CD4-positive, alpha-beta memory T cell (primary cell): ENCODE measurements at regions not wholly inside any gene's neighbourhood (a gene's known extent, or its start where the extent isn't known, plus 50 kb on each side); places are given as distances from the start of the nearest gene placed in this dataset.

Experiments used
- CTCF ChIA-PET: fragments of 350-600 bp; sonication (Branson Sonifier 250); formaldehyde crosslinking; loops from one replicate; lab custom pipeline; 2021; ENCODE audit warnings: inconsistent platforms; ENCODE audit not compliant: partially characterized antibody; lab: Charles Lee
- POLR2A ChIA-PET: fragments of 350-600 bp; sonication (Branson Sonifier 250); formaldehyde crosslinking; loops from one replicate; lab custom pipeline; 2021; ENCODE audit not compliant: partially characterized antibody; lab: Charles Lee
- DNase-seq, 5 donors: peaks; one replicate each; pipeline versions ENCODE4 v3.0.0 to v3.0.0-alpha.2; 2020 to 2022; ENCODE audit warnings: mixed read lengths in 1 of 5
- H3K27ac ChIP-seq: one replicate; pipeline ENCODE4 v1.7.0; 2013; ENCODE audit warnings: low read depth, low read length
- H3K27me3 ChIP-seq: 2 replicates; pipeline ENCODE4 v1.7.0; 2013; ENCODE audit warnings: mild to moderate bottlenecking, low read length, moderate library complexity; ENCODE audit not compliant: insufficient read depth
- H3K36me3 ChIP-seq: 2 replicates; pipeline ENCODE4 v1.7.0; 2013; ENCODE audit warnings: mild to moderate bottlenecking, low read length, moderate library complexity; ENCODE audit not compliant: insufficient read depth
- H3K4me1 ChIP-seq: 2 replicates; pipeline ENCODE4 v1.7.0; 2013; ENCODE audit warnings: mild to moderate bottlenecking, low read length, moderate library complexity; ENCODE audit not compliant: insufficient read depth
- H3K4me3 ChIP-seq, 2 donors: one replicate each; pipeline ENCODE4 v1.7.0; 2013; ENCODE audit warnings: low read length in 2 of 2, mild to moderate bottlenecking in 1 of 2
- H3K9me3 ChIP-seq, 2 donors: one replicate each; pipeline ENCODE4 v1.7.0; 2013; ENCODE audit warnings: low read length in 2 of 2, control low read depth in 1 of 2; ENCODE audit not compliant: control insufficient read depth in 1 of 2
- H3K27ac Mint-ChIP-seq, 7 donors: one replicate each; pipeline ENCODE4 v1.8.0; 2020 to 2021; ENCODE audit warnings: mixed read lengths in 7 of 7, mild to moderate bottlenecking in 6 of 7, inconsistent platforms in 3 of 7, moderate library complexity in 3 of 7
- H3K27me3 Mint-ChIP-seq, 2 donors: one replicate each; pipeline ENCODE4 v1.8.0; 2020 to 2021; ENCODE audit warnings: mixed read lengths in 2 of 2
- H3K36me3 Mint-ChIP-seq, 2 donors: one replicate each; pipeline ENCODE4 v1.8.0; 2020 to 2021; ENCODE audit warnings: mixed read lengths in 2 of 2, inconsistent platforms in 1 of 2, mild to moderate bottlenecking in 1 of 2
- H3K4me1 Mint-ChIP-seq, 4 donors: one replicate each; pipeline ENCODE4 v1.8.0; 2020 to 2021; ENCODE audit warnings: mixed read lengths in 4 of 4, mild to moderate bottlenecking in 1 of 4
- H3K4me3 Mint-ChIP-seq, 8 donors: one replicate each; pipeline ENCODE4 v1.8.0; 2020 to 2021; ENCODE audit warnings: mixed read lengths in 8 of 8, mild to moderate bottlenecking in 7 of 8, moderate library complexity in 6 of 8, inconsistent platforms in 3 of 8
- H3K9me3 Mint-ChIP-seq, 8 donors: one replicate each; pipeline ENCODE4 v1.8.0; 2020 to 2021; ENCODE audit warnings: mixed read lengths in 8 of 8, mild to moderate bottlenecking in 5 of 8, inconsistent platforms in 3 of 8, moderate library complexity in 1 of 8
- intact Hi-C: fragments of 100-400 bp; cut with micrococcal nuclease; formaldehyde crosslinking; loops from one replicate; pipeline ENCODE4 v1.15.1; 2023

GRCh38 chr13:67341406-67341805, 111.3 kb upstream of the PCDH9 start:
- H3K4me3 Mint-ChIP-seq: peak overlapping the region in 1 of 8 donors; percentile 45
- intact Hi-C loops: no loop called here
- Histone ChIP-seq H3K4me1 (no peaks in the 10 kb centered on the region), H3K9me3 (peaks cover 0 to 4% of the 10 kb centered on the region in 2 donors), H3K27ac (no peak overlapping the region), H3K27me3 (no peaks in the 10 kb centered on the region), H3K4me3 (no peak overlapping the region), H3K36me3 (no peaks in the 10 kb centered on the region)
- H3K4me1 Mint-ChIP-seq: no peaks in the 10 kb centered on the region
- ChIA-PET POLR2A (no interaction called here), CTCF (no interaction called here)
- no peaks in the 10 kb centered on the region for H3K27me3 Mint-ChIP-seq
- H3K36me3 Mint-ChIP-seq: no peaks in the 10 kb centered on the region
- DNase-seq: no peak
- no peak overlapping the region for H3K27ac Mint-ChIP-seq
- peaks cover 0 to 15% (median 5%) of the 10 kb centered on the region in 8 donors for H3K9me3 Mint-ChIP-seq

GRCh38 chr13:67330149-67330548, 100.0 kb upstream of the PCDH9 start:
- Histone ChIP-seq H3K4me3 (no peak overlapping the region), H3K27me3 (no peaks in the 10 kb centered on the region), H3K4me1 (no peaks in the 10 kb centered on the region), H3K36me3 (no peaks in the 10 kb centered on the region), H3K27ac (no peak overlapping the region), H3K9me3 (no peaks in the 10 kb centered on the region)
- ChIA-PET POLR2A (no interaction called here), CTCF (no interaction called here)
- H3K9me3 Mint-ChIP-seq: peaks cover 0 to 2% (median 0%) of the 10 kb centered on the region in 8 donors
- intact Hi-C loops: no loop called here
- H3K4me1 Mint-ChIP-seq: no peaks in the 10 kb centered on the region
- no peak overlapping the region for H3K27ac Mint-ChIP-seq
- DNase-seq: no peak
- no peak overlapping the region for H3K4me3 Mint-ChIP-seq
- H3K27me3 Mint-ChIP-seq: no peaks in the 10 kb centered on the region
- H3K36me3 Mint-ChIP-seq: no peaks in the 10 kb centered on the region

- H3K27ac ChIP-seq: no peak overlapping the region
- Mint-ChIP-seq H3K36me3 (no peaks in the 10 kb centered on the region), H3K27ac (no peak overlapping the region), H3K4me3 (no peak overlapping the region), H3K4me1 (no peaks in the 10 kb centered on the region), H3K27me3 (no peaks in the 10 kb centered on the region), H3K9me3 (peaks cover 0 to 2% (median 0%) of the 10 kb centered on the region in 8 donors)
- no peaks in the 10 kb centered on the region for H3K27me3 ChIP-seq
- no peaks in the 10 kb centered on the region for H3K36me3 ChIP-seq
- H3K9me3 ChIP-seq: no peaks in the 10 kb centered on the region
- no peak overlapping the region for H3K4me3 ChIP-seq
- ChIA-PET CTCF (no interaction called here), POLR2A (no interaction called here)
- intact Hi-C loops: no loop called here
- no peak for DNase-seq
- H3K4me1 ChIP-seq: no peaks in the 10 kb centered on the region
These were observed 98.8 kb upstream of the PCDH9 start for GRCh38 chr13:67328895-67329294.

- H3K27ac Mint-ChIP-seq: no peak overlapping the region
- no peak overlapping the region for H3K4me3 Mint-ChIP-seq
- POLR2A ChIA-PET: no interaction called here
These were observed 88.7 kb upstream of the PCDH9 start for GRCh38 chr13:67318860-67319259.

GRCh38 chr13:67318398-67318797, 88.3 kb upstream of the PCDH9 start:
- Histone ChIP-seq H3K36me3 (no peaks in the 10 kb centered on the region), H3K9me3 (no peaks in the 10 kb centered on the region), H3K4me1 (no peaks in the 10 kb centered on the region), H3K4me3 (no peak overlapping the region), H3K27ac (no peak overlapping the region), H3K27me3 (no peaks in the 10 kb centered on the region)
- Mint-ChIP-seq H3K4me1 (no peaks in the 10 kb centered on the region), H3K4me3 (no peak overlapping the region), H3K36me3 (no peaks in the 10 kb centered on the region), H3K27ac (no peak overlapping the region), H3K27me3 (no peaks in the 10 kb centered on the region), H3K9me3 (peaks cover 0 to 2% (median 0%) of the 10 kb centered on the region in 8 donors)
- DNase-seq: no peak
- ChIA-PET CTCF (no interaction called here), POLR2A (no interaction called here)
- intact Hi-C loops: no loop called here

More at GRCh38 chr13:67318860-67319259, 88.7 kb upstream of the PCDH9 start:
- intact Hi-C loops: no loop called here
- no peak overlapping the region for H3K4me3 ChIP-seq
- Mint-ChIP-seq H3K36me3 (no peaks in the 10 kb centered on the region), H3K9me3 (peaks cover 0 to 2% (median 0%) of the 10 kb centered on the region in 8 donors), H3K27me3 (no peaks in the 10 kb centered on the region), H3K4me1 (no peaks in the 10 kb centered on the region)
- no peaks in the 10 kb centered on the region for H3K27me3 ChIP-seq
- no peak overlapping the region for H3K27ac ChIP-seq
- no peaks in the 10 kb centered on the region for H3K9me3 ChIP-seq
- CTCF ChIA-PET: no interaction called here
- no peak for DNase-seq
- no peaks in the 10 kb centered on the region for H3K4me1 ChIP-seq
- no peaks in the 10 kb centered on the region for H3K36me3 ChIP-seq

GRCh38 chr13:67314405-67314804, 84.3 kb upstream of the PCDH9 start:
- H3K9me3 Mint-ChIP-seq: peaks cover 0 to 2% (median 0%) of the 10 kb centered on the region in 8 donors
- H3K27ac ChIP-seq: no peak overlapping the region
- no peak overlapping the region for H3K27ac Mint-ChIP-seq

GRCh38 chr13:67308004-67308772, 78.1 kb upstream of the PCDH9 start:
- POLR2A ChIA-PET: no interaction called here
- H3K4me3 Mint-ChIP-seq: no peak overlapping the region

More at GRCh38 chr13:67314405-67314804, 84.3 kb upstream of the PCDH9 start:
- no peaks in the 10 kb centered on the region for H3K36me3 ChIP-seq
- no peaks in the 10 kb centered on the region for H3K4me1 ChIP-seq
- H3K4me3 ChIP-seq: no peak overlapping the region
- POLR2A ChIA-PET: no interaction called here
- Mint-ChIP-seq H3K4me3 (no peak overlapping the region), H3K27me3 (no peaks in the 10 kb centered on the region), H3K36me3 (no peaks in the 10 kb centered on the region), H3K4me1 (no peaks in the 10 kb centered on the region)
- intact Hi-C loops: no loop called here
- H3K27me3 ChIP-seq: no peaks in the 10 kb centered on the region
- CTCF ChIA-PET: no interaction called here
- no peak for DNase-seq
- H3K9me3 ChIP-seq: no peaks in the 10 kb centered on the region

More at GRCh38 chr13:67308004-67308772, 78.1 kb upstream of the PCDH9 start:
- Mint-ChIP-seq H3K4me1 (no peaks in the 10 kb centered on the region), H3K27me3 (no peaks in the 10 kb centered on the region), H3K36me3 (no peaks in the 10 kb centered on the region), H3K9me3 (peaks cover 0 to 5% (median under 1%) of the 10 kb centered on the region in 8 donors), H3K27ac (no peak overlapping the region)
- Histone ChIP-seq H3K27ac (no peak overlapping the region), H3K27me3 (no peaks in the 10 kb centered on the region), H3K4me1 (no peaks in the 10 kb centered on the region), H3K4me3 (no peak overlapping the region), H3K9me3 (no peaks in the 10 kb centered on the region), H3K36me3 (no peaks in the 10 kb centered on the region)
- DNase-seq: no peak
- CTCF ChIA-PET: no interaction called here
- intact Hi-C loops: no loop called here
